ENCODE measurements at regions not wholly inside any gene's neighbourhood (a gene's known extent, or its start where the extent isn't known, plus 50 kb on each side); places are given as distances from the start of the nearest gene placed in this dataset.

DNA sequence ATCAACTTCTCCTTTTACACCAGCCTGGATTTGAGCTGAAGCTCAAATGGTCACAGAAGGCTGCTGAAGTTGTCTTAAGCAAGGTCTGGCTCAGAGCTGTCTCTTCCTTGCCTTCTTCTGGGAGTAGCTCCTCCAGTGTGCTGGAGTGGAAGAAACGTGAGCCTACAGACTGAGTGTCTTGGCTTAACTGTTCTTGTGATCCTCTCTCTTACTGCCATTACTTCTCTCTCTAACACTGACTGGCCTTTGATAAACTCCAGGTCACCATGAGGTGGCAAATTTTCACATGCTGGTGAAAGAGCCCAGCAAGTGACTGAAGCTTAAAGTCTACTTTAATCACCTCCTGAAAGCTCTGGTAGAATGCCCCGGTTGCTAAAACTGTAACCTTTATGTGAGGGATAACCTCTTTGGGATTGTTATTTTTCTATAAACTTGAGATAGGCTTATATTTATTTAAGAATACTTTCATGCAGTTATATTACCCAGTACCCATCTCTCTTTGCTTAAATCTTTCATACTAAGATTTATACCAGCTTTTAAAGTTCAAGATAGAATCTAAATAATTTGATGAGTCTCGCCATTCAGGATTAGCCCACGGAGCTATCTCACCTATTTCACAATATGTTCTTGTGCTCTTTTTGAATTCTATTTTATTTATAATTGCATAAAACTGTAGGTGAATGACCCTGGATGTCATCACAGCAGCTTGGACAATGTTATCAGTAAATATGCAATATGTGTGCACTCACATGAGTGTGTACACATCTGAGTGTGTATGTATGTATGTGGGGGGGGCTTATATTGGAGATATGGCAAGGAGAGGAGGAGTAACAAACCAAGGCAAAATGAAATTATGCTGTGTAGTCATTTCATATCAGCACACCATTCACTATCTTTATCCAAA lies 924.0 kb downstream of the LTN1 start:
- FAIRE-seq (no peak), DNase-seq (ENCODE audit: low read depth, low spot score) (no peak)
- Histone ChIP-seq H3K27me3 (ENCODE audit: control insufficient read depth, extremely low read depth, insufficient read depth, low read length) (no peaks in the 10 kb centered on the region), H3K9me1 (ENCODE audit: control insufficient read depth, extremely low read depth, insufficient read depth, low read length) (no peaks in the 10 kb centered on the region), H3K27ac (ENCODE audit: control insufficient read depth, insufficient read depth, low read length) (no peak overlapping the region), H2AFZ (ENCODE audit: control insufficient read depth, low read length) (no peak overlapping the region), H3K9ac (ENCODE audit: control insufficient read depth, extremely low read depth, insufficient read depth, low read length) (no peak overlapping the region), H3K36me3 (ENCODE audit: control insufficient read depth in 2 of 2, extremely low read depth in 1 of 2, insufficient read depth in 2 of 2, low read length in 2 of 2) (no peaks in the 10 kb centered on the region), H3K79me2 (ENCODE audit: control insufficient read depth, insufficient read depth, low read length) (no peaks in the 10 kb centered on the region), H3K4me1 (ENCODE audit: control insufficient read depth, extremely low read depth, insufficient read depth, low read length) (peaks cover 6% of the 10 kb centered on the region), H4K20me1 (ENCODE audit: control insufficient read depth, extremely low read depth, insufficient read depth, low read length) (no peaks in the 10 kb centered on the region), H3K4me2 (ENCODE audit: control insufficient read depth, extremely low read depth, insufficient read depth, low read depth, low read length) (no peak overlapping the region), H3K4me3 (ENCODE audit: control insufficient read depth in 2 of 3, extremely low read depth in 1 of 3, insufficient read depth in 2 of 3, low read depth in 1 of 3, low read length in 3 of 3) (no peak overlapping the region), H3K9me3 (ENCODE audit: control insufficient read depth, low read depth, low read length) (no peaks in the 10 kb centered on the region)
- TF ChIP-seq, protein P1, sequence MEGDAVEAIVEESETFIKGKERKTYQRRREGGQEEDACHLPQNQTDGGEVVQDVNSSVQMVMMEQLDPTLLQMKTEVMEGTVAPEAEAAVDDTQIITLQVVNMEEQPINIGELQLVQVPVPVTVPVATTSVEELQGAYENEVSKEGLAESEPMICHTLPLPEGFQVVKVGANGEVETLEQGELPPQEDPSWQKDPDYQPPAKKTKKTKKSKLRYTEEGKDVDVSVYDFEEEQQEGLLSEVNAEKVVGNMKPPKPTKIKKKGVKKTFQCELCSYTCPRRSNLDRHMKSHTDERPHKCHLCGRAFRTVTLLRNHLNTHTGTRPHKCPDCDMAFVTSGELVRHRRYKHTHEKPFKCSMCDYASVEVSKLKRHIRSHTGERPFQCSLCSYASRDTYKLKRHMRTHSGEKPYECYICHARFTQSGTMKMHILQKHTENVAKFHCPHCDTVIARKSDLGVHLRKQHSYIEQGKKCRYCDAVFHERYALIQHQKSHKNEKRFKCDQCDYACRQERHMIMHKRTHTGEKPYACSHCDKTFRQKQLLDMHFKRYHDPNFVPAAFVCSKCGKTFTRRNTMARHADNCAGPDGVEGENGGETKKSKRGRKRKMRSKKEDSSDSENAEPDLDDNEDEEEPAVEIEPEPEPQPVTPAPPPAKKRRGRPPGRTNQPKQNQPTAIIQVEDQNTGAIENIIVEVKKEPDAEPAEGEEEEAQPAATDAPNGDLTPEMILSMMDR (optimal IDR thresholded peaks at IDR 0.05 in 1 of 3, IDR thresholded peaks at IDR 0.05 in 1 of 3, conservative IDR thresholded peaks at IDR 0.05 in 1 of 3; ENCODE audit: extremely low read depth in 1 of 3, insufficient read depth in 2 of 3, low read length in 3 of 3), result no peak
- TF ChIP-seq EZH2 (IDR thresholded peaks at IDR 0.05; ENCODE audit: low read length), result no peak
- dilution Hi-C loops (cut with MboI; ENCODE audit: extremely low pct_ligation_motif_present, low sequenced_read_pairs), result no loop called here

DNA sequence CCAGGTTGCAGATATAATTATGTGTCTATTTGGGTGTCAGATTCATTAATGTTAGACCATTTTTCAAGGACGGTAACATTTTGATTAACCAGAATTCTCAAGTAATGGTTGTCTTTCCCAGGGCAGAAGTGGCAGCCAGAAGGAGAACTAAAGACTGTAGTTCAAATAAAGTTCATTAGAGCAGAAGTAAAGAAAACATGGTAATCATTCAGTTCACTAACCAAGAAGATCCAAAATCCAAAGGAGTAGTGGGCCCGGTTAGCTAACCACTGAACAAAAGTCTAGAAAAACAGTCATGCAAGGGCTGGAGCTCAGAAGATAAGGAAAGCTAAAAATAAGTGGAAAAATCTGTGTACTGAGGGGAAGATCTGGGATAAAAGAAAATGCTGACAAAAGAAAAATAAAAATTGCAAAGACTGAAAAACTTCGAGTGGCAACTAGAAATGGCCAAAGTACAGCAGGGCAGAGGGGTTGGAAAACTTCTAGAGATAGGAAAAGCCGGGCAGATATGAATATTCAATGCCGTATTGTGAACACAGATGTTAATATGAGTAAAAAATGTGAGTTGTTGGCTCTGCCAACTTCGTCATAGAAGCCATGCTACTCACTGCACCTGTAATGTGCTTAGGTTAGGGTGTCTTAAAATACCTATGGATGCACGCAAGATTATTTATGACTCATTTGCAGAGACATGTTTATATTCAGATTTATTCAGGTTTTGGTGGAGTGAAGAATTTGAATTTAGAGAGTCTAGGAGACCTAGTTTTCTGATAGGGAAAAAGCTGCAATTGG lies 925.9 kb downstream of the LTN1 start:
- Histone ChIP-seq H3K4me1 (ENCODE audit: control insufficient read depth, extremely low read depth, insufficient read depth, low read length) (peaks cover 6% of the 10 kb centered on the region), H3K4me3 (ENCODE audit: control insufficient read depth in 2 of 3, extremely low read depth in 1 of 3, insufficient read depth in 2 of 3, low read depth in 1 of 3, low read length in 3 of 3) (no peak overlapping the region), H4K20me1 (ENCODE audit: control insufficient read depth, extremely low read depth, insufficient read depth, low read length) (no peaks in the 10 kb centered on the region), H3K9me1 (ENCODE audit: control insufficient read depth, extremely low read depth, insufficient read depth, low read length) (no peaks in the 10 kb centered on the region), H3K27ac (ENCODE audit: control insufficient read depth, insufficient read depth, low read length) (no peak overlapping the region), H3K9me3 (ENCODE audit: control insufficient read depth, low read depth, low read length) (no peaks in the 10 kb centered on the region), H3K4me2 (ENCODE audit: control insufficient read depth, extremely low read depth, insufficient read depth, low read depth, low read length) (no peak overlapping the region), H3K27me3 (ENCODE audit: control insufficient read depth, extremely low read depth, insufficient read depth, low read length) (no peaks in the 10 kb centered on the region), H3K79me2 (ENCODE audit: control insufficient read depth, insufficient read depth, low read length) (no peaks in the 10 kb centered on the region), H3K36me3 (ENCODE audit: control insufficient read depth in 2 of 2, extremely low read depth in 1 of 2, insufficient read depth in 2 of 2, low read length in 2 of 2) (no peaks in the 10 kb centered on the region), H2AFZ (ENCODE audit: control insufficient read depth, low read length) (no peak overlapping the region), H3K9ac (ENCODE audit: control insufficient read depth, extremely low read depth, insufficient read depth, low read length) (no peak overlapping the region)
- FAIRE-seq (no peak), DNase-seq (ENCODE audit: low read depth, low spot score) (no peak)
- dilution Hi-C loops (cut with MboI; ENCODE audit: extremely low pct_ligation_motif_present, low sequenced_read_pairs), result no loop called here
- TF ChIP-seq, protein P1 (optimal IDR thresholded peaks at IDR 0.05 in 1 of 3, IDR thresholded peaks at IDR 0.05 in 1 of 3, conservative IDR thresholded peaks at IDR 0.05 in 1 of 3; ENCODE audit: extremely low read depth in 1 of 3, insufficient read depth in 2 of 3, low read length in 3 of 3), result no peak
- no peak for TF ChIP-seq EZH2 (IDR thresholded peaks at IDR 0.05; ENCODE audit: low read length)
